Activated T-cell treated with anti-CD3 and anti-CD28 coated beads, Interleukin-2, amount 50 U/mL, for 4 hours (primary cell): ENCODE measurements at regions not wholly inside any gene's neighbourhood (a gene's known extent, or its start where the extent isn't known, plus 50 kb on each side); places are given as distances from the start of the nearest gene placed in this dataset.

Experiments used
- ATAC-seq, 2 donors: fragments of 200-7000 bp; cut with Tn5 transposase; one replicate each; pipeline ENCODE4 v1.10.0; 2021
- DNase-seq: peaks from one replicate; pipeline ENCODE4 v3.0.0-alpha.2; 2020
- H3K27me3 Mint-ChIP-seq: one replicate; pipeline ENCODE4 v1.8.0; 2021; ENCODE audit warnings: low read depth, mixed read lengths
- H3K36me3 Mint-ChIP-seq: one replicate; pipeline ENCODE4 v1.8.0; 2022; ENCODE audit warnings: mixed read lengths; ENCODE audit not compliant: insufficient read depth
- H3K4me1 Mint-ChIP-seq: one replicate; pipeline ENCODE4 v1.8.0; 2021; ENCODE audit warnings: low read depth, mixed read lengths
- H3K4me3 Mint-ChIP-seq: one replicate; pipeline ENCODE4 v1.8.0; 2021; ENCODE audit warnings: mild to moderate bottlenecking, moderate library complexity, mixed read lengths
- H3K9me3 Mint-ChIP-seq: one replicate; pipeline ENCODE4 v1.8.0; 2021; ENCODE audit warnings: mixed read lengths

DNA sequence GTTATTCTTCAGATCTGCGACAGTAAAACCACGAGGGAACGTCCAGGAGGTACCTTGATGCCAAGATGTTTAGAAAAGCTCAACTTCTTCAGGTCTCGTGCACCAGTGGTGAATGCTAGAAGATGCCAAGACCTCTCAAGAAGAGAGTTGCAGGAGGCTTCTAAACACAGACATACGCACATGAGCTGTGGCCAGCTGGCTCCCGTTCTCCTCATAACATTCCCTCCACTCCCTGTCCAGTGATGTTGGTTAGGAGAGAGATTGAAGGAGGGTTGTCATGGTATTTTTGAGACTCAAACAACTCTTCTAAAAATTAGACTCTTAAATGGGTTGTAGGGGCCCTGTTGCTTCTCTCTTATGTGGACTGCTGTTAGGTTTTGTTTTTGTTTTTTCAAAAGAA, 184.3 kb downstream of the QDPR start:
- ATAC-seq (no peak), DNase-seq (no peak)
- H3K36me3 Mint-ChIP-seq = no peaks in the 10 kb centered on the region
- peaks cover 10% of the 10 kb centered on the region for H3K4me1 Mint-ChIP-seq
- H3K4me3 Mint-ChIP-seq = no peak overlapping the region
- H3K27me3 Mint-ChIP-seq = no peaks in the 10 kb centered on the region
- no peaks in the 10 kb centered on the region for H3K9me3 Mint-ChIP-seq

- ATAC-seq (no peak), DNase-seq (no peak)
- peaks cover 10% of the 10 kb centered on the region for H3K4me1 Mint-ChIP-seq
- H3K4me3 Mint-ChIP-seq = no peak overlapping the region
- no peaks in the 10 kb centered on the region for H3K9me3 Mint-ChIP-seq
- H3K36me3 Mint-ChIP-seq = no peaks in the 10 kb centered on the region
- no peaks in the 10 kb centered on the region for H3K27me3 Mint-ChIP-seq
These were observed 185.1 kb downstream of the QDPR start for GRCh38 chr4:17326756-17327155.

- Mint-ChIP-seq H3K36me3 (no peaks in the 10 kb centered on the region), H3K4me1 (peaks cover 10% of the 10 kb centered on the region), H3K27me3 (no peaks in the 10 kb centered on the region), H3K4me3 (no peak overlapping the region), H3K9me3 (no peaks in the 10 kb centered on the region)
- ATAC-seq (no peak), DNase-seq (no peak)
These were observed 186.8 kb downstream of the QDPR start for GRCh38 chr4:17325098-17325497.

DNA sequence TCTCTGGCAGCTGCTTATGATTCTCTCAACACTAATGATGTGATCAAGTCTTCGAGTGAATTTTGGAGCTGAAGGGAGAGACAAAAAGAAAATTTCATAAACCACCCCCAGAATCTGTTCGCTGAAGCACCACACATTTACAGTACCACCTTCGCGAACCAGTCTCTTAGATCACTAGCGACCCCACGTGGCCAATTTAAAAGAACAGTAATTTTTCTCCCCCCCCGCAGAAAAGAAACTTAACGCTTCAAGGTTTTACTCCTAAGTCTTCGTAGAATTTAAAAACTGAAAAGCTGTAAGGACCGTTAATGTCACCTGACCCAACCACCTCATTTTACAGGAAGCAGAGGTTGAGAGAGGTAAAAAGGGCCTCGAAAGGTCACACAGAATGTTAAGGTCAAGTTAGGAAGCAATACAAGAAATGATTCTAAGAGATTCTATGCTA, 187.5 kb downstream of the QDPR start:
- H3K27me3 Mint-ChIP-seq = no peaks in the 10 kb centered on the region
- no peaks in the 10 kb centered on the region for H3K9me3 Mint-ChIP-seq
- ATAC-seq (peak; percentile 48 to 67), DNase-seq (peak; percentile 60)
- H3K4me1 Mint-ChIP-seq = peaks cover 10% of the 10 kb centered on the region
- H3K36me3 Mint-ChIP-seq = no peaks in the 10 kb centered on the region
- peak overlapping the region; percentile 49 for H3K4me3 Mint-ChIP-seq

DNA sequence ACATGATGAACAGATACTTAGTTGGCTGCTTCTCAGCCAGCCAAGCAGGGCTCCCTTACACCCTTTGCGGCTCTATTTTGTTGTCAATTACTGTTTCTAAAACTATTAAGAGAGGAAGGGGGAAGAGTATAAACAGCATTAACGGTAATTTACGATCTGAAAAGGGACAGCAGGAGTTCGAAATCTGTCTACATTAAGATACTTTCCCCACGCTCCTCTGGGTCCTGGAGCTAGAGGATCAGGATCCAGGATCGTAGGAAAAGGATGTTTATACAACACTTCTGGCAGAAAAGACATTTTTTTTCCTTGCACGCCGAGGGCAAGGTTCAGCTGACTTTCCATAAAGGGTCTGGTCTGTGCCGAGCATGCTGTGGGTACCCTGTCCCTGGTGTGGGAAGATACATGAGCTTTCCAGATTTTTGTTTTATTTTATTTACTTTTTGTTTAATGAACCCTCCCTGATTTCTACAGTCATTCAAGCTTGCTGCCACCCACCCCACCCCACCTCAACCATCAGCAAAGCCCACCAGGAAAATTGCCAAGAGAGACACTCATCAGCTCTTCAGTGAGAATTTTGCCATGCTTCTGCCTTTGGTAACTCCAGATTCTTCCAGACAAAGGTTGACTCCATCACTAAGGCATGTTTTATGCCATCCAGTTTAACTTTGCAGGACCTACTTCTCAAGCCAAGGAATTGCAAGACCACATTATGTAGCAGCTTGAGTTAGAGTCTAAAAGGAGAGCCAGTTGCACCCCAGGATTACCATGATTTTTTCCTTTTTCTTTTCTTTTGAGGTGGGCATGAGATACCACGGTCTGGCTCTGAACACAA, 188.1 kb downstream of the QDPR start:
- H3K27me3 Mint-ChIP-seq = no peaks in the 10 kb centered on the region
- H3K9me3 Mint-ChIP-seq = no peaks in the 10 kb centered on the region
- H3K4me1 Mint-ChIP-seq = peaks cover 10% of the 10 kb centered on the region
- H3K36me3 Mint-ChIP-seq = no peaks in the 10 kb centered on the region
- ATAC-seq (no peak), DNase-seq (no peak)
- peak overlapping the region; percentile 49 for H3K4me3 Mint-ChIP-seq

DNA sequence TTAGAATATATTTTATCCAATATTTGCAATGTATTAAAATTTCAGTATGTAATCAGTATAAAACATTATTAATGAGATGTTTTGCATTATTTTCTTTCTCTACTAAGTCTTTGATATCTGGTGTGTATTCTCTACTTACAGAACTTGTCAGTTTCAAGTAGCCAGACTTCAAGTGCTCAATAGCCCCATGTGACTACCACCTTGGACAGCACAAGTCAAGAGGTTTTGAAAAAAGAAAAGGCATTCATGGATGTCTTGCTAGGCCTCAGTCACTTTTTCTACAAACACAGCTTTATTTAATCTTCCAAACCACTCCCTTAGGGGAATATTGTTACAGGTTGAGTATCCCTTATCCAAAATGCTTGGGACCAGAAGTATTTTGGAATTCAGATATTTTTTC, 189.4 kb downstream of the QDPR start:
- DNase-seq (no peak), ATAC-seq (no peak)
- H3K27me3 Mint-ChIP-seq = no peaks in the 10 kb centered on the region
- peaks cover 8% of the 10 kb centered on the region for H3K4me1 Mint-ChIP-seq
- H3K36me3 Mint-ChIP-seq = no peaks in the 10 kb centered on the region
- H3K9me3 Mint-ChIP-seq = no peaks in the 10 kb centered on the region
- H3K4me3 Mint-ChIP-seq = no peak overlapping the region

GRCh38 chr4:17320046-17320445, 191.8 kb downstream of the QDPR start:
- H3K27me3 Mint-ChIP-seq = no peaks in the 10 kb centered on the region
- no peaks in the 10 kb centered on the region for H3K9me3 Mint-ChIP-seq
- H3K4me3 Mint-ChIP-seq = no peak overlapping the region
- DNase-seq = no peak
- no peaks in the 10 kb centered on the region for H3K36me3 Mint-ChIP-seq
- no peak for ATAC-seq
- H3K4me1 Mint-ChIP-seq = peaks cover 8% of the 10 kb centered on the region

DNA sequence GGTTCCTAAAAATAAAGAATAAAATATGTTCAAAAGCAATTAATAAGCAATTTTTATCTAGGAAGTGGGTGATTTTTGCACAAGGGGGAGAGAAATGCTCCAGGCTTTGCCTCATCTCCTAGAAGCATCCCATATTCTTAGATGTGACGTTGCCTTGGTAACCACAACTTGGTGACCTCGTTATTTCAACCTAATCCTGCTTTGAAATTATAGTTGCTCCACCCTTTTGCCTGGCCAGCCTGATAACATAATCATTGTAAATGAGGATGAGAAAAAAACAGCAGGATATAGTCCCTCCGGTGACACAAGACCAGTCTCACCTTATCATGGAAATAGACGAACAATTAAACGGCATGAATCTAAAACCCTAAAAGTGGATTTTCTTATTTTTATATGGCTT, 194.4 kb downstream of the QDPR start:
- ATAC-seq (no peak), DNase-seq (no peak)
- no peaks in the 10 kb centered on the region for H3K4me1 Mint-ChIP-seq
- H3K4me3 Mint-ChIP-seq = no peak overlapping the region
- H3K27me3 Mint-ChIP-seq = no peaks in the 10 kb centered on the region
- H3K36me3 Mint-ChIP-seq = no peaks in the 10 kb centered on the region
- H3K9me3 Mint-ChIP-seq = no peaks in the 10 kb centered on the region

GRCh38 chr4:17316566-17316965, 195.3 kb downstream of the QDPR start:
- Mint-ChIP-seq H3K36me3 (no peaks in the 10 kb centered on the region), H3K4me1 (no peaks in the 10 kb centered on the region), H3K4me3 (no peak overlapping the region), H3K9me3 (no peaks in the 10 kb centered on the region), H3K27me3 (no peaks in the 10 kb centered on the region)
- DNase-seq = no peak
- no peak for ATAC-seq

- Mint-ChIP-seq H3K9me3 (no peaks in the 10 kb centered on the region), H3K36me3 (no peaks in the 10 kb centered on the region), H3K4me3 (no peak overlapping the region), H3K4me1 (no peaks in the 10 kb centered on the region), H3K27me3 (no peaks in the 10 kb centered on the region)
- ATAC-seq (no peak), DNase-seq (no peak)
These were observed 196.4 kb downstream of the QDPR start for GRCh38 chr4:17315459-17315858.

DNA sequence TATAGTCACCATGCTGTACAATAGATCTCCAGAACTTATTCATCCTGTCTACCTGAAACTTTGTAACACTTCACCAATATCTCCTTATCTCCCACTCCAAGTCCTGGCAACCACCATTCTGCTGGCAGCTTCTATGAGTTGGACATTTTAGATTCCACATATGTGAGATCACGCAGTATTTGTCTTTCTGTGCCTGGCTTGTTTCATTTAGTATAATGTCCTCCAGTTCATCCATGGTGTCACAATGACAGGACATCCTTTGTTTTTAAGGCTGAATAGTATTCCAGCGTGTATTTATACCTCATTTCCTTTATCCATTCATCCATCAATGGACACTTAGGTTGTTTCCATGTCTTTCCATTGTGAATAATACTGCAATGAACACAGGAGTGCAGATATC, 198.7 kb downstream of the QDPR start:
- no peaks in the 10 kb centered on the region for H3K4me1 Mint-ChIP-seq
- H3K36me3 Mint-ChIP-seq = no peaks in the 10 kb centered on the region
- ATAC-seq (no peak), DNase-seq (no peak)
- no peaks in the 10 kb centered on the region for H3K27me3 Mint-ChIP-seq
- no peaks in the 10 kb centered on the region for H3K9me3 Mint-ChIP-seq
- no peak overlapping the region for H3K4me3 Mint-ChIP-seq

GRCh38 chr4:17310269-17310652, 201.6 kb downstream of the QDPR start:
- ATAC-seq (no peak), DNase-seq (no peak)
- no peak overlapping the region for H3K4me3 Mint-ChIP-seq
- no peaks in the 10 kb centered on the region for H3K4me1 Mint-ChIP-seq
- H3K9me3 Mint-ChIP-seq = peaks cover 5% of the 10 kb centered on the region
- no peaks in the 10 kb centered on the region for H3K27me3 Mint-ChIP-seq
- H3K36me3 Mint-ChIP-seq = no peaks in the 10 kb centered on the region

GRCh38 chr4:17309567-17310268, 202.2 kb downstream of the QDPR start:
- no peak for ATAC-seq
- H3K4me3 Mint-ChIP-seq = no peak overlapping the region
- H3K9me3 Mint-ChIP-seq = peaks cover 5% of the 10 kb centered on the region
- H3K27me3 Mint-ChIP-seq = no peaks in the 10 kb centered on the region
- H3K36me3 Mint-ChIP-seq = no peaks in the 10 kb centered on the region
- no peak for DNase-seq
- H3K4me1 Mint-ChIP-seq = no peaks in the 10 kb centered on the region

- Mint-ChIP-seq H3K9me3 (peaks cover 10% of the 10 kb centered on the region), H3K4me3 (no peak overlapping the region), H3K36me3 (no peaks in the 10 kb centered on the region), H3K27me3 (peaks cover 9% of the 10 kb centered on the region), H3K4me1 (no peaks in the 10 kb centered on the region)
- ATAC-seq = no peak
- no peak for DNase-seq
These were observed 210.0 kb downstream of the QDPR start for GRCh38 chr4:17301869-17302268.

DNA sequence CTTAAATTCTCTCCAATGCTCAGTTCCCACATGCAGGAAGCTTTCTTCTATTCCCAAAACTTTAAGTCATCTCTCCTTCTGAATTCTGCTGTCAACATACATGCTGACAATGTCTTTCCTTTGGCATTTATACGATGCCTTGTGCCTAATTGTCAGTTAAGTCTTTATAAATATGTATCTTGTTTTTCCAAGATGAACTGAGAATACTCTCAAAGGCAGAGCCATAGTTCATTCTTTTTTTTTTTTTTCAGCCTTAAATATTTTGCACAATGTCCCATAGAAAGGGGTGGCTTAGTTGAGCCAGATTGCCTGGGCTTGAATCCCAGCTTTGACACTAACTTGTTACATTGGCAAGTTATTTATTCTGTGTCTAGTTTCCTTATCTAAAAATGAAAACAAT, 210.6 kb downstream of the QDPR start:
- H3K4me1 Mint-ChIP-seq = no peaks in the 10 kb centered on the region
- DNase-seq = no peak

More for the DNA sequence above, 210.6 kb downstream of the QDPR start:
- Mint-ChIP-seq H3K27me3 (peaks cover 9% of the 10 kb centered on the region), H3K4me3 (no peak overlapping the region), H3K36me3 (no peaks in the 10 kb centered on the region), H3K9me3 (peaks cover 8% of the 10 kb centered on the region)
- no peak for ATAC-seq
